ENCODE measurements at regions not wholly inside any gene's neighbourhood (a gene's known extent, or its start where the extent isn't known, plus 50 kb on each side); places are given as distances from the start of the nearest gene placed in this dataset.
"Not testable (repeated sequence)": the region's sequence is repeated elsewhere in the genome, so short reads cannot be mapped to it uniquely, and the experiment has no call there.

DNA sequence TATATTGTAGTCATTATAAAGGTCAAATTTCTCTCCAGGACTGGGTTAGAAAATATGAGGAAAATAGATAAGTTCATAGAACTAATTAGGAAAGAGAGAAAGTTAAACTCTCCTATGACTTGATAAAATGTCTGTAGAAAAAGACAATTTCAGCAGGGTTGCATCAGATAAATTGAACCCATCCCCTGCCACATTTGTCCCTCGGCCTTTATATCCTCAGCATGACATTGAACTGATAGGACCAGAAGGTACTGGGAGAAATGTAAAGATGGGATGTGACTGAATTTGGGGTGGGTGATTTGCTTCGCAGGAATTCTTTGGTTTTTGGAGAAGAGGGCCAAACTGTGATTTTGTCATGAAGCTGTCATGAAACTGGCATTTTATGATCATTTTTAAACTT, 68.1 kb upstream of the KIF2A start:
- not testable (repeated sequence) for ATAC-seq; H3K36me3 Mint-ChIP-seq; DNase-seq (ENCODE audit: low spot score in 2 of 2); H3K9me3 Mint-ChIP-seq; H3K27ac Mint-ChIP-seq

DNA sequence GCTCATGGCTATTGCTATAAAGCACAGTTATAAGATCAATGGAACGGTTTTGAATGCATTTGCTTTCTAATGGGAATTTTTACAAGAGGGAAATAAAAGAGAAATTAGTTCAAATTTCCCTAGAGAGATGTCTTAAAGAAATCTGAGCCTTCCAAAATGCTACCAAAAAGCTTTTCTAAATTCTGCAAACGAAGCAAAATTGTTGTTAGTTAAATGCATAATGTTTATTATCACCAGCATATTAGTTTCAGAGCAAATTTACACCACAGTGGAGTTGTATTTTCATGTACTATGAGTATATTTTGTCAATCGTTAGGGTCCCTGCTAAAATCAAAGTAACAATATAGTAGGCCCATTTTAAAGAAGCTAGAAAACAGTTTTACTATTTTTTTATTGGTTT, 67.4 kb upstream of the KIF2A start:
- DNase-seq (ENCODE audit: low spot score in 2 of 2); H3K9me3 Mint-ChIP-seq; ATAC-seq; H3K27ac Mint-ChIP-seq; H3K36me3 Mint-ChIP-seq: not testable (repeated sequence)

DNA sequence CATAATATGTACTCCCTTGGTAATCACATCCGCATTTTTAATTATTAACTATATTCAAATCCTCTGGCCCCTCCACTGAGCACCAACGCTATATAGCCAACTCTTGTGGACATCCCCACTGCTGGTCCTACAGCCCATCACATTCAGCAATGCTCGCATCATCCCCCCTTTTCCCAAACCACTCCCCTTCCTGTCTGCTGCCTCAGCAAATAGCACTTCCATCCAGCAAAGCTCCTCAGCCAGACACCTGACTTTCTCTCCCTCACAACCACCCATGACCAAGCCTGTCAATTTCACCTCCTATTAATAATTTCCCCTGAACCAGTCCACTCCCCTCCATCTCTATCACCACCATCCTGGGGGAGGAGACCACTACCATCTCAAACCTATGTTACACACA, 65.5 kb upstream of the KIF2A start:
- not testable (repeated sequence) for H3K27ac Mint-ChIP-seq; H3K36me3 Mint-ChIP-seq; H3K9me3 Mint-ChIP-seq; ATAC-seq; DNase-seq (ENCODE audit: low spot score in 2 of 2)

DNA sequence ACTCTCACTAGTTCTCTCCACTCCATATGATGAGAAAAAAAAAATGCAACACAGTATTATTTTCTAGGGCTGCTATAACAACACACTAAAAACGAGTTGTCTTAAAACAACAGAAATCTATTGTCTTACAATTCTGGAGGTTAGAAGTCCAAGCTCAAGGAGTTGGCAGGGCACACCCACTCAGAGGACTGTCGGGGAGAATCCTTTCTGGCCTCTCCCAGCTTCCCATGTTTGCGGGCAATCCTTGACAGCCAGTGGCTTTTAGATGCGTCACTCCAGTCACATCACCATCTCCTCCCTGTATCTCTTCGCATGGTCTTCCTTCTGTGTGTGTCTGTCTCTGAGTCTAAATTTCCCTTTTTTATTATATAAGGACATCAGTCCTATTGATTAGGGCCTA, 64.0 kb upstream of the KIF2A start:
- H3K9me3 Mint-ChIP-seq; DNase-seq (ENCODE audit: low spot score in 2 of 2); ATAC-seq; H3K27ac Mint-ChIP-seq; H3K36me3 Mint-ChIP-seq: not testable (repeated sequence)

DNA sequence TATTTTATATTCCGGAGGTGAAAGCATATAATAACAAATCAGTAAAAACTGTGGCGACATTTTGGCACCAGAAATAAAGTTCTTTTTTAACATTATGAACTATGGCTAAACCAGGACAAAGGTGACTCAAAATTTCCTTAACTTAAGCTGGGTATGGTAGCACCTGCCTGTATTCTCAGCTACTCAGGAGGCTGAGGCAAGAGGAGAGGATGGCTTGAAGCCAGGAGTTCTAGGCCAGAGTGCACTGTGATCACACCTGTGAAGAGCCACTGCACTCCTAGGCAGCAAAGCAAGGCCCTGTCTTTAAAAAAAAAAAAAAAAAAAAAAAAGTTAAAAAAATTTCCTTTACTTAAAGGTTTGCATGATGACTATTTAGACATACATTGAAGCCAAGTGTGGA, 63.0 kb upstream of the KIF2A start:
- not testable (repeated sequence) for H3K27ac Mint-ChIP-seq; ATAC-seq; H3K9me3 Mint-ChIP-seq; DNase-seq (ENCODE audit: low spot score in 2 of 2); H3K36me3 Mint-ChIP-seq

DNA sequence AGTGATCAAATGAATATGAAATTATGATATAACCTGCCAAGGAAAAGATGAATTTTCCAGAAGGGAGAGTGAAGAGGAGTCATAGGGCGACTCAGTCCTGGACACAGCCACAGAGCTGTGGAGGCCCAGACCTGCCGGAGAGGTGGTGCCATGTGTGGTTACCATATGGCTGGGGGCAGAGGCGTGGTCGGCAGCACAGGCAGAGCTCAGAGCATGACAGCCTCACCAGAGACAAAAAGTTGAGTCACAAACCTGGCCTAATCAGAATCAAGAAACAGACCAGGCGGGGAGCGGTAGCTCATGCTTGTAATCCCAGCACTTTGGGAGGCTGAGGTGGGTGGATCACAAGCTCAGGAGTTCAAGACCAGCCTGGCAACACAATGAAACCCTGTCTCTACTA, 57.8 kb upstream of the KIF2A start:
- Mint-ChIP-seq H3K27ac (peak overlapping the region in 1 of 2 donors; percentile 38), H3K36me3 (peaks cover 9 to 10% of the 10 kb centered on the region in 2 donors)
- not testable (repeated sequence) for DNase-seq (ENCODE audit: low spot score in 2 of 2); H3K9me3 Mint-ChIP-seq
- ATAC-seq, result peak; percentile 45 to 78

DNA sequence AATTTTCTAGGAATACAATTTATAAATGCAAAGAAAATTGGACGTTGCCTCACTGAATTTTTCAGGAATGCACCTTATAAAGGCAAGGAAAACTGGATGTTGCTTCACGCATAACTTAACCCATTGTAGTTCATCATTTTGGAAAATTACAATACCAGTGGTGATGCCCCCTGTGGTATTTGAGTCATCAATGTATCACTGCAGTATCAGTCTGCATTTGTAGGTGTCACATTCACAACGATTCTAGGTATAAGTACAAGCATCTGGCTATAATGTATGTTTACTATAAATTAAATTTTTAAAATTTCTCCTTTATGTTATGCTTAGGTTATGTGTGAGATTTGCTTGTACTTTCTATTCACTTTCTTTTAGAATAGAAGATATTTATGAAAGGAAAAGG, 55.9 kb upstream of the KIF2A start:
- Mint-ChIP-seq H3K9me3 (peaks cover 18 to 22% of the 10 kb centered on the region in 2 donors), H3K36me3 (peaks cover 20 to 25% of the 10 kb centered on the region in 2 donors)
- ATAC-seq, result peak; percentile 87 to 90
- DNase-seq (ENCODE audit: low spot score in 2 of 2); H3K27ac Mint-ChIP-seq: not testable (repeated sequence)

DNA sequence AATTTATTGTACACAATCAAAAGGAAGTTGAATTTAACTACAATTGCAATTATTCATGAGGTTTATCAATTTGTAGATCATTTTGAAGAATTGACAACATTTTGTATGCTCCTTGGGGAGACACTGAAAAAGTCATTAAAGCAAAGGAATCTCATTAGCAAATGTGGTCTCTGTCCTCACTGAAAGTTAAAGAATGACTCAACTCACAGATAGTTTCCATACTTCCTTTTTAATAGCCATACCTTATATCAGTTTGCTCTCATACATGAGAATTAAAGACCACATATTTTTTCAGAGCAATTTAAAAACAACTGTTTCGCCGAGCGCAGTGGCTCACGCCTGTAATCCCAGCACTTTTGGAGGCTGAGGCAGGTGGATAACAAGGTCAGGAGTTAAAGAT, 55.1 kb upstream of the KIF2A start:
- Mint-ChIP-seq H3K36me3 (peaks cover 20 to 25% of the 10 kb centered on the region in 2 donors), H3K9me3 (peaks cover 18 to 22% of the 10 kb centered on the region in 2 donors)
- not testable (repeated sequence) for H3K27ac Mint-ChIP-seq; DNase-seq (ENCODE audit: low spot score in 2 of 2); ATAC-seq

DNA sequence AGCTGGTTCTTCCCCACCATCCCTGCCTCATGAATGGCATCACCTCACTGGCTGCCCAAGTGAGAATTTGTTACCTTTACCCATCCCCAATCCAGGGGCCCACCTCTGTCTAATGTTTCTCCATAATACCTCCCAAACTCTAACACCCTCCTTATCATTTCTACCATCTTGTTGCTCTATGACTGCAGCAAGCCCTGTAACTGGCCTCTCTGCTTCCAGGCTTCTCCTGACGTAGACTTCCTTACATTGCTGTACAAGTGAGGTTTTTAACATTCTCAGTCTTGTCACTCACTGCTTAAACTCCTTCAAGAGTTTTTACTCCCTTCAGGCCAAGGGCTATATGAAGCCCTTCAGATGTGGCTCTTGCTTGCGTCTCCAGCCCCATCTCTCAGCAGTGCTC, 53.5 kb upstream of the KIF2A start:
- not testable (repeated sequence) for ATAC-seq; DNase-seq (ENCODE audit: low spot score in 2 of 2); H3K27ac Mint-ChIP-seq
- Mint-ChIP-seq H3K9me3 (peaks cover 18 to 22% of the 10 kb centered on the region in 2 donors), H3K36me3 (peaks cover 20 to 25% of the 10 kb centered on the region in 2 donors)

DNA sequence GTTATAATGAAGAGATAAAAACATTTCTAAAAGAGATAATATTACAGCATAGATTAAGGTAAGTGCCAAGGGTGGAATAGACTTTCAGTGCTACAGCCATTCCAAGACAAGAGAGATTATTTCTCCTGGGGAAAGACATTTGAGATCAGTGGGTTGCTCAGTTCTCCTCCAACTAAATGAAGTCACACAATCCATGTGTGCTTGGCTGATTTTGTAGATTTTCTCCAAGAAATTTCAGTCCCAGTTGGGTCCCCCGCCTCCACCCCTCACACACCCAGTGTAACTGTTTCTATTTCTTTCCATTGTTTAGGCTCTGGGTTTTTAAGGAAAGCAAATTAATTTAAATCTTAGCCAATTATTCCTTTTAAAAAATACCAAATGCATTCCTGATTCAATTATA, 50.5 kb upstream of the KIF2A start:
- not testable (repeated sequence) for ATAC-seq; DNase-seq (ENCODE audit: low spot score in 2 of 2)
- H3K27ac Mint-ChIP-seq, result peak overlapping the region in 1 of 2 donors; percentile 35
- H3K36me3 Mint-ChIP-seq, result peaks cover 31 to 40% of the 10 kb centered on the region in 2 donors
- H3K9me3 Mint-ChIP-seq, result peaks cover 29 to 34% of the 10 kb centered on the region in 2 donors

DNA sequence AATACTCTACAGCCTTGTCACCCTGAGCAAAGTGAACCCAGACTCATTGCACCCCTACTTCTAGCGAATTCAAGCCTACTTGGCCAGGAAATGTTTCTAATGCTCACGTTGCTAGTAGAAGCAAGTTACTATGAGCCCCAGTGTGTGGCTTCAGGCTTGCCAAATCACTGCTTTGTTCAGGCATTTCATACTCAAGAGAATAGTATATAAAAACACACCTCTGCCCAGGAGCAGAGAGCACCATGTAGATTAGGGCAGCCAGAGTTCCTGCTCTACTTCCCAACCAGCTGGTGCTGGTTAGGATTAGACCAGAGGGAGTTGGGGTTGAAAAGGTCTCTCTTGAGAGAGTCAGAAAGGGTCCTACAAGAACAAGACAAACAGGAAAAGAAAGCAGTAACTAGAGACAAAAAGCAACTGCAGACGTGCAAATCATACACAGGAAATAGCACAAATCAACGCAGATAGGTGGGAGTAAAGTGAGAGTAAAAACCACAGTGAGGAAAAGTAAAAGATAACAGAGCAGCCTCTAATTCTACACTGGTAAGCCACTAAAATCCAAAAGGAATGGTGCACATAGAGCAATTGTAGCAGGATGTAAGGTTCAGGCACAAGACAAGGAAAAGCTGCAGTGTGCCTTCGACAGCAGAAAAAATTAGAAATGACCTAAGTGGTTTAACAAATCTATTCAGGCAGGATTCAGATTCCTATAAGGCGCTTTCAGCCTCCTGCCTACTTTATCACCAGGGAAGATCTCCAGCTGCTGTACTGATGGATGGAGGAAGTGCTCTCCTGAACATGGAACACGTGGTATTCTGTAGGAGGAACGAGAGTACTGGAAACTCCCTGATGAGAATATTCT, 49.6 kb upstream of the KIF2A start:
- H3K9me3 Mint-ChIP-seq, result peaks cover 29 to 34% of the 10 kb centered on the region in 2 donors
- ATAC-seq (peak; percentile 62 to 80), DNase-seq (ENCODE audit: low spot score in 2 of 2) (no peak)
- H3K27ac Mint-ChIP-seq, result peak overlapping the region; percentile 54 to 82
- peaks cover 31 to 48% of the 10 kb centered on the region in 2 donors for H3K36me3 Mint-ChIP-seq

Data from activated naive CD4-positive, alpha-beta T cell treated with anti-CD3 and anti-CD28 coated beads, Interleukin-2, amount 50 U/mL, for 72 hours (primary cell).